ENCODE measurements at regions not wholly inside any gene's neighbourhood (a gene's known extent, or its start where the extent isn't known, plus 50 kb on each side); places are given as distances from the start of the nearest gene placed in this dataset.

DNA sequence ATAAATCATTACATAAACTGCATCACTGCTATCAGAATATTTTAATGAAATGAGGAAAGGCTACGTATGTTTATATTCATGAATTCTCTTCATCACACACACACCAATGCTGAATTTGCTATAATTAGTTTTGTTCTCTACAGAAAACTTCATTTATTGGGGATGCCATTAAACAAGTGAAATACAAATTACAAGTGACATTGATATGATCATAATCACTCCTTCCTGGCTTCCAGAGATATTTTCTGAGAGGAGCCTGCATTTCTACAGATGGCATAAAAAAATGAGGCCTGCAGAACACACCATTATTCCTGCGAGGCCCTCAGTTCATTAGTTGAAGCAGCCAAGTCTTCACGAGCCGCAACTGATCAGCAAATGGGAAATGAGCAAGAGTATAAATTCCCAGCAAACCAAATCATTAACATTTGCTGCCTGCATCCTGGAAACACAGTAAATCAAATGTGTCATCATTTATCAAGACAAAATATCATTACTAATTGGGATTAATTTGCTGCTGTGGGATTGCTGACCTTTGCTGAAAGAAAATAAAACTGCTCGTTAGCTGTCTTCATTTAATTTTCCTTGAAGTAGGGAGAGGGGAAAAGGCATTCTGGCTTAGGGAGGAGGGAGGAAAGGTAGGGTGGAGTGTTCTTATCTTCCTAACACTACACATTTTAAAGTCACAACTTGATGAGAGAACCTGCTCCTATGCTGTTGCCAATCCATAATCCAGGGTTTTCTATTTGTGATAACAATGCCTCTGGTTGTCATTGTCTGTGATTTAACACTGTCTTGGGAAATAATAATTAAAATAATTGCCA, 921.9 kb downstream of the SQOR start:
- no peak for FAIRE-seq
- H3K9me3 ChIP-seq (ENCODE audit: low read length), result peaks cover 88% of the 10 kb centered on the region

GRCh38 chr15:46567968-46568367, 933.1 kb downstream of the SQOR start:
- H3K79me2 ChIP-seq (ENCODE audit: insufficient read depth, low read length), result no peaks in the 10 kb centered on the region
- intact Hi-C loops (cut with micrococcal nuclease; ENCODE audit: unreplicated experiment) (no loop called here), in situ Hi-C loops (cut with HindIII; ENCODE audit: extremely low pct_ligation_motif_present, low pct_unique_long_range_greater_than_20kb) (no loop called here)
- ChIA-PET CTCF (ENCODE audit: low intra/inter-chr PET ratio, low total read pairs) (no interaction called here), POLR2A (no interaction called here)
- FAIRE-seq, result no peak
- H3K9ac ChIP-seq (ENCODE audit: insufficient read depth, low read depth, low read length), result no peak overlapping the region
- no peak overlapping the region for H3K4me2 ChIP-seq (ENCODE audit: low read depth, low read length)
- no peaks in the 10 kb centered on the region for H3K27me3 ChIP-seq (ENCODE audit: control insufficient read depth in 1 of 2, insufficient read depth in 2 of 2, low read length in 2 of 2)
- 21% methylated on average over 3 of the region's 3 CpGs for WGBS (ENCODE audit: low lambda C conversion rate)
- H2AFZ ChIP-seq (ENCODE audit: low read length), result no peak overlapping the region
- H3K27ac ChIP-seq (ENCODE audit: extremely low read length, insufficient read depth, low read length), result no peak overlapping the region
- ATAC-seq, result no peak
- H3K9me3 ChIP-seq (ENCODE audit: low read length), result peaks cover 95% of the 10 kb centered on the region
- no peaks in the 10 kb centered on the region for H3K4me1 ChIP-seq (ENCODE audit: insufficient read depth, low read length)
- no peaks in the 10 kb centered on the region for H3K36me3 ChIP-seq (replicated peaks in 1 of 2; ENCODE audit: control insufficient read depth in 1 of 2, insufficient read depth in 2 of 2, low read length in 2 of 2)
- no peak for DNase-seq (ENCODE audit: low spot score)
- no TSS peak for BruUV-seq (replicated peaks)
- no peak for TF ChIP-seq GPBP1L1 (CRISPR knock-in tag; IDR thresholded peaks at IDR 0.05)
- no peak for TF ChIP-seq ZNF761 (CRISPR knock-in tag; conservative IDR thresholded peaks at IDR 0.05)
- TF ChIP-seq DNMT3B (CRISPR knock-in tag; conservative IDR thresholded peaks at IDR 0.05), result no peak
- no peak for TF ChIP-seq ZFAT (CRISPR knock-in tag; conservative IDR thresholded peaks at IDR 0.05)
- TF ChIP-seq ATF1 (CRISPR knock-in tag; IDR thresholded peaks at IDR 0.05), result no peak
- no peaks in the 10 kb centered on the region for H4K20me1 ChIP-seq (ENCODE audit: insufficient read depth, low read length)
- H3K4me3 ChIP-seq (replicated peaks in 1 of 3; ENCODE audit: insufficient read depth in 1 of 3, low read depth in 2 of 3, low read length in 3 of 3), result no peak overlapping the region

More for the DNA sequence above, 921.9 kb downstream of the SQOR start:
- Histone ChIP-seq H3K79me2 (ENCODE audit: insufficient read depth, low read length) (no peaks in the 10 kb centered on the region), H3K36me3 (replicated peaks in 1 of 2; ENCODE audit: control insufficient read depth in 1 of 2, insufficient read depth in 2 of 2, low read length in 2 of 2) (no peaks in the 10 kb centered on the region), H3K9ac (ENCODE audit: insufficient read depth, low read depth, low read length) (no peak overlapping the region), H3K27me3 (ENCODE audit: control insufficient read depth in 1 of 2, insufficient read depth in 2 of 2, low read length in 2 of 2) (no peaks in the 10 kb centered on the region), H3K4me2 (ENCODE audit: low read depth, low read length) (no peak overlapping the region), H3K4me3 (replicated peaks in 1 of 3; ENCODE audit: insufficient read depth in 1 of 3, low read depth in 2 of 3, low read length in 3 of 3) (no peak overlapping the region), H2AFZ (ENCODE audit: low read length) (no peak overlapping the region), H4K20me1 (ENCODE audit: insufficient read depth, low read length) (no peaks in the 10 kb centered on the region), H3K4me1 (ENCODE audit: insufficient read depth, low read length) (peaks cover 12% of the 10 kb centered on the region; the same call in 1 of the 2 replicates), H3K27ac (ENCODE audit: extremely low read length, insufficient read depth, low read length) (no peak overlapping the region)
- intact Hi-C loops (cut with micrococcal nuclease; ENCODE audit: unreplicated experiment), result no loop called here
- ChIA-PET CTCF (ENCODE audit: low intra/inter-chr PET ratio, low total read pairs) (no interaction called here), POLR2A (no interaction called here)
- DNase-seq (ENCODE audit: low spot score), result no peak
- no peak for ATAC-seq
- WGBS (ENCODE audit: low lambda C conversion rate), result 44% methylated on average over 5 of the region's 5 CpGs
- no peak for TF ChIP-seq ASH2L (IDR thresholded peaks at IDR 0.05; ENCODE audit: insufficient read length, low read depth, low read length)
- no TSS peak for BruUV-seq (replicated peaks)
- in situ Hi-C loops (cut with HindIII; ENCODE audit: extremely low pct_ligation_motif_present, low pct_unique_long_range_greater_than_20kb), result loop anchor here (10.0 kb wide), 1 partner anchor 62 kb away; no protein-coding TSS in a partner anchor
